ENCODE measurements at regions not wholly inside any gene's neighbourhood (a gene's known extent, or its start where the extent isn't known, plus 50 kb on each side); places are given as distances from the start of the nearest gene placed in this dataset.

DNA sequence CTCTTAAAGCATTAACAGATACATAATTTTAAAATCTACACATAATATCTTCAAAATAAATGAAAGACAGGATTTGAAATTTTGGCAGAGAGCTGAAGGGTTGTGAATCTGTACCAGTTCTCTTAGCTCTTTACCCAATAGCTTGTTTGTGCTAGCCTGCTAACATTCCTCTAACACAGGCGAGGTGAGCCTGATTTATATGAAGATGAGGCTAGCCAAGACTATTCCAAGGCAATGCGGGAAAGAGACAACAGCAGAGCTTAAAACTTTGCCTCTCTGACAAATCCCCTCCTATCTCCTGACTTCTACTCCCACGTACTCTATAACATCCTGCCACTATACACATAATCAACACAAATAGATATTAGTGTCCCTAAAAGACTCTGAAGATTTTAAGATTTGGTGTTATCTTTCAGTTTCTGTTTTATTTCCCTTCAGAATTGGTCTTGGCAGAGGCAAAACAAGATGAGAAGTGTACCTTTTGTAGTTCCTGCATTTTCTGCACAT, 745.6 kb upstream of the ZNF608 start:
- Histone ChIP-seq H3K9me3 (no peaks in the 10 kb centered on the region), H3K4me3 (peak overlapping the region in 3 of 4 donors; percentile 3 to 24 (median 15)), H3K4me1 (peaks cover 0 to 24% (median 12%) of the 10 kb centered on the region in 4 donors), H3K36me3 (no peaks in the 10 kb centered on the region), H3K27ac (replicated peaks in 1 of 4) (no peak overlapping the region), H3K27me3 (no peaks in the 10 kb centered on the region)
- no peak for DNase-seq (ENCODE audit: extremely low spot score)
- WGBS = 39% methylated on average over 3 of the region's 3 CpGs
- TF ChIP-seq CTCF (IDR thresholded peaks at IDR 0.05) = no peak
- no peak for TF ChIP-seq EP300 (IDR thresholded peaks at IDR 0.05)
- no peak for TF ChIP-seq POLR2AphosphoS5 (IDR thresholded peaks at IDR 0.05)
- TF ChIP-seq POLR2A (IDR thresholded peaks at IDR 0.05; ENCODE audit: low read depth) = no peak
- intact Hi-C loops (cut with DNase I) = no loop called here

- no peak overlapping the region for H3K4me3 ChIP-seq
- TF ChIP-seq POLR2A (IDR thresholded peaks at IDR 0.05; ENCODE audit: low read depth) (no peak), CTCF (IDR thresholded peaks at IDR 0.05) (no peak), POLR2AphosphoS5 (IDR thresholded peaks at IDR 0.05) (no peak), EP300 (IDR thresholded peaks at IDR 0.05) (no peak)
- intact Hi-C loops (cut with DNase I) = no loop called here
- H3K27me3 ChIP-seq = no peaks in the 10 kb centered on the region
- no peaks in the 10 kb centered on the region for H3K36me3 ChIP-seq
- peaks cover 0 to 20% (median 12%) of the 10 kb centered on the region in 4 donors for H3K4me1 ChIP-seq
- H3K27ac ChIP-seq (replicated peaks in 1 of 4) = no peak overlapping the region
- WGBS = 89% methylated on average over 2 of the region's 2 CpGs
- DNase-seq (ENCODE audit: extremely low spot score) = no peak
- H3K9me3 ChIP-seq = no peaks in the 10 kb centered on the region
Observed at GRCh38 chr5:125492977-125493376, 746.5 kb upstream of the ZNF608 start.

- no peak for DNase-seq (ENCODE audit: extremely low spot score)
- intact Hi-C loops (cut with DNase I) = no loop called here
- H3K9me3 ChIP-seq = no peaks in the 10 kb centered on the region
- H3K27ac ChIP-seq (replicated peaks in 1 of 4) = no peak overlapping the region
- H3K4me1 ChIP-seq = peaks cover 0 to 17% (median 10%) of the 10 kb centered on the region in 4 donors
- H3K4me3 ChIP-seq = no peak overlapping the region
- H3K36me3 ChIP-seq = no peaks in the 10 kb centered on the region
- TF ChIP-seq POLR2AphosphoS5 (IDR thresholded peaks at IDR 0.05) = no peak
- TF ChIP-seq EP300 (IDR thresholded peaks at IDR 0.05) = no peak
- no peak for TF ChIP-seq CTCF (IDR thresholded peaks at IDR 0.05)
- TF ChIP-seq POLR2A (IDR thresholded peaks at IDR 0.05; ENCODE audit: low read depth) = no peak
- H3K27me3 ChIP-seq = no peaks in the 10 kb centered on the region
Observed at GRCh38 chr5:125496393-125496792, 750.0 kb upstream of the ZNF608 start.

DNA sequence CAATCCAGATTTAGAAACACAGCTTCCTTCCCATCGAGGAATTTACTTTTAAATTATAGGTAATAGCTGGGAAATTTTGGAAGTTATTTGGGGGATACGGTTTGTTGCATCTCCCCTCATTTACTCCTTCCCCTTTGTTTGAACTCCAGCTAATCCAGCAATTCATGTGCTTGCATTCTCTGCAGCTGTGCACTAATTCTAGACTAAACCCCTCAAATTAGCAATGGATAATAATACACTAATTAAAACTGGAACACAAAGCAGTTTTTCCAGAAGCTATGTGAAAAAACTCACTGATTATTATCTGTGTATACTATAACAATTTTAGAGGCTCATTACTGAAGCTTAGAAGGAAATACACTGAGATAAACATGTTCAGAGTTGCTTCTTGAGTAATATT, 751.2 kb upstream of the ZNF608 start:
- peaks cover 0 to 6% (median 2%) of the 10 kb centered on the region in 4 donors for H3K4me1 ChIP-seq
- 87% methylated on average over 2 of the region's 2 CpGs for WGBS

DNA sequence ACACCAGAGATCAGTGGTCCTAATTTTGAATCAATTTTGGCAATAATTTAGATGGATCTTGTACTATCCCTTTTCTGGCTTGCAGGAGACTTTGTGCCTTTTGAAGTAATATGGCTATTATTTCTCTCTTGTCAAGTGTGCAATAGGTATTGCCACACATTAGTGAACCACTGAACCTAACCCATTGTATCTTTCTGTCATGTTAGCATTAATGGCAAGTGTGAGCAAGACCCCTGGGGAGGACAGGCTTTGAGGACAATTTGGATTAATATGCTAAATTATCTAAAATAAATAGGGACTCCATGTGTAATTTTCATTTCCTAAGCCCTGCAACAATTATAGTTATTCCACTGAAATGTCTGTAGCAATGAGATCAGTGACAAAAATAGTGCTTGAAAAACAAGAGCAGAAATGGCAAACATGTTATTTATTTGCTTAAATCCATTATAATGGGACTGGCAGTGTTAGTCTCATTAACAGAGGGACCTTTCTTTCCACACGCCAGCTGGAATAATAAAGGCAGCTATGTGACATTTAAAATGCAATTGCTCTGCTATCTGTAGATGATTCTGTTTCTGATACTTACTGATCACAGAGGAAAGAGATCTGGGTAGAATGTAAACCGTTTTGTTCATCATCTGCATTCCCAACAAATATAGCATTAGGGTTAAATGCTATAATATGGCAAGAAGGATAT, 753.3 kb upstream of the ZNF608 start:
- intact Hi-C loops (cut with DNase I) = no loop called here
- H3K27ac ChIP-seq (replicated peaks in 1 of 4) = no peak overlapping the region
- H3K4me3 ChIP-seq = no peak overlapping the region
- H3K36me3 ChIP-seq = no peaks in the 10 kb centered on the region
- DNase-seq (ENCODE audit: extremely low spot score) = no peak
- no peaks in the 10 kb centered on the region for H3K4me1 ChIP-seq
- 68% methylated on average over 2 of the region's 2 CpGs for WGBS
- no peaks in the 10 kb centered on the region for H3K9me3 ChIP-seq
- TF ChIP-seq POLR2AphosphoS5 (IDR thresholded peaks at IDR 0.05) (no peak), EP300 (IDR thresholded peaks at IDR 0.05) (no peak), POLR2A (IDR thresholded peaks at IDR 0.05; ENCODE audit: low read depth) (no peak), CTCF (IDR thresholded peaks at IDR 0.05) (no peak)
- no peaks in the 10 kb centered on the region for H3K27me3 ChIP-seq

More for the DNA sequence above, 751.2 kb upstream of the ZNF608 start:
- H3K36me3 ChIP-seq = no peaks in the 10 kb centered on the region
- H3K4me3 ChIP-seq = no peak overlapping the region
- no peak for DNase-seq (ENCODE audit: extremely low spot score)
- no peak overlapping the region for H3K27ac ChIP-seq (replicated peaks in 1 of 4)
- no peaks in the 10 kb centered on the region for H3K9me3 ChIP-seq
- no peaks in the 10 kb centered on the region for H3K27me3 ChIP-seq
- no peak for TF ChIP-seq POLR2A (IDR thresholded peaks at IDR 0.05; ENCODE audit: low read depth)
- intact Hi-C loops (cut with DNase I) = no loop called here

Measured in esophagus muscularis mucosa (tissue), 4 donors.